ENCODE measurements at regions not wholly inside any gene's neighbourhood (a gene's known extent, or its start where the extent isn't known, plus 50 kb on each side); places are given as distances from the start of the nearest gene placed in this dataset.
"Not testable (repeated sequence)": the region's sequence is repeated elsewhere in the genome, so short reads cannot be mapped to it uniquely, and the experiment has no call there.

DNA sequence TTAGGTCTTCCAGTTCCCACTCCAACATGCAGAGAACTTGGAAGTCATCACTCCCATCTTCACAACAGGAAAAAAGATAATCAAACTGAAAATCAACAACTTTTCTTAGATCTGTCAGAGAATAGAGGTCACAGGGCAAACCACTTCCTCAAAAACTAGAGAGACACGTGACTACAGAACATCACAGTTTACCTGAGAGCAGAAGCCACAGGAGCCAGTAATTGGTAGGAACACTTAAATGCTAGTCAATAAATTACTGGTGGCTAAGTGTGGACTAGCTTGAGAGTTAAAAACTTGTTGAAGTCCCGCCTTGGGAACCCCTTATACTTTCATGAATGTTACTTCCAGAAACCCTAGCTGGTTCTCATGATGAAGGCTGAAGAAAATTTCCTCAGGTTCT lies 81.1 kb downstream of the THSD1 start:
- not testable (repeated sequence) for DNase-seq (ENCODE audit: extremely low read depth, low read depth, low spot score)

DNA sequence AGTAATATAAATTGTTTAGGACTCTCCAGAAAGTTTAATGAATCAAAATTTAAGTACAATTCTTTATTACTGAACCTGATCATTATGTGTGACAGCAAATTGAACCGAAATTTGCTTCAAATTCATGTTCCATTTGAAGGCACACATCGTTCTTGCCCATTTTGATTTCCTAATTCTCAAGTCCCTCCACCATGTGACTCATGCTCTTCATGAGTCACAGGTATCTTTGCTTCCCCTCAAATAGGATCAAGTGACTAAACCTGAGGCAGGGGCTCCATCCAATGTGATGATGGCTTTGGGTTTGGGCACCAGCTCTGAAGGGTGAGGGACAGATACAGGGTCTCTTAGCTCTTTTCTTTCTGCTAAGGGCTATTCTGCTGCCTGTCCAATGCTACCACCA lies 86.1 kb downstream of the THSD1 start:
- no peak for DNase-seq (ENCODE audit: extremely low read depth, low read depth, low spot score)

DNA sequence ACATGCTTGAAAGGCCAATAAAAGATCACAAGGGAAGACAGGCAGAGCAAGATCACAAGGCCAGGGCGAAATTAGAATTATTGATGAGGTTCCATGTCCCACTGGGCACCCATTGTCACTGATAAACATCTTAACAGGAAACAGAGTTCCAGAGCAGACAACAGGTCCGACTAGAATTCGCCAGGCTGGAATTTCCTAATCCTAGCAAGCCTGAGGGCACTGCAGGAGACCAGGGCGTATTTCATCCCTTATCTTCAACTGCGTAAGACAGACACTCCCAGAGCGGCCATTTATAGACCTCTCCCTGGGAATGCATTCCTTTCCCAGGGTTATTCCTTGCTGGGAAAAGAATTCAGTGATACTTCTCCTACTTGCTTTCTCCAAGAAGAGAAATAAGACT lies 96.1 kb downstream of the THSD1 start:
- DNase-seq (ENCODE audit: extremely low read depth, low read depth, low spot score), result not testable (repeated sequence)

DNA sequence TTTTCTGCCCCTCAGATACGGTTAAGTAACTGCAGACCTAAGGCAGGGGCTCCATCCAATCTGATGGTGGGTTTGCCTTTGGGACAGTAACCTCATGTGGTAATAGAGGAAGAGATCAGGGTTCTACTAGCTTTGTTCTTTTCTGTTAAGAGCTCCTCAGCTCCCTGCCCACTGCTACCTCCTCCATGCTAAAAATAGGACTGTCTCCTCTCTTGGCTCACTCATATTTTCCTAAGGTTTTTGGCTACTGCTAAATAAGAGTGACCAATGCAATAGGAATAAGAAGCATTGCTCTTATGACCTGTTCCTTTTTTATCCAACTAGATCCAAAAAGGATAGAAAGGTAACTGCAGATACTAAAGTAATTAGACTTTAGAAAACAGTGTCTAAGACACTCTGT lies 99.6 kb downstream of the THSD1 start:
- not testable (repeated sequence) for DNase-seq (ENCODE audit: extremely low read depth, low read depth, low spot score)

DNA sequence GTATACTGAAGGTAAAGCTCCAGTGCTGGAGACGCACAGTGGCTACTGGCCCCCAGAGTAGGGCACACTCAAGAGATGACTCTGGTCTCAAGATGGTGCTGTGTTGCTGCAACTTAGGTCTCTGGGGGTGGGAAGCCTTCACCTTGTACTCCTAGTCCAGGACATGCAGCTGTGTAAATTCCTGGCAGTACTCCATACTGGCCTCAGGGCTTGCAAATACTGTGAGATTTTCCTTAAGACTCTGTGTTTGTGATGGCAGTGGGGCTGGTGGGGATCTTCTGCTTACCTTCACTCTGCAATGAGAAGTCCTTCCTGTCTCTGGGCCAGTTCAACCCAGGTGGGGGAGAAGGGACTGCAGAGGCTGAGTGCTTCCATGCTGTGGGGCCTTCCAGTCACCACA lies 102.9 kb downstream of the THSD1 start:
- DNase-seq (ENCODE audit: extremely low read depth, low read depth, low spot score), result not testable (repeated sequence)

DNA sequence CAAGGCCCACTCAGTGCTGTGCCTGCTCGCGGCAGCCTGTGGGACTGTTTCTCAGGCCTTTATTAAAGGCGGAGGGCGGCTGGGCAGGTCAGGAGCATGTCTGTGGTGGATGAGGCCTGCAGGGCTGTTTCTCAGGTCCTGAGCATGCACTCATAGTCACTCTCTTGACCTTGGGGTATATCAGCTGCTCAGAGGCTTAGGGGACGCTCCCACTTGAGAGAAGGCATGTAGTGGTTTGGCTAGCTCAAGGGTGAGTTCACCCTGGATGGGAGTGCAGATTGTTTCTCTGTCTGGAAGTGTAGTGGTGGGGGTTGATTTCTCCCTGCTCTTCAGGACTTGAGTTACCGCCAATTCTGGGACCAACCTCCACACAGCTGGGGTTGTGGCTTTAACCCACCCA lies 103.3 kb downstream of the THSD1 start:
- DNase-seq (ENCODE audit: extremely low read depth, low read depth, low spot score), result not testable (repeated sequence)

DNA sequence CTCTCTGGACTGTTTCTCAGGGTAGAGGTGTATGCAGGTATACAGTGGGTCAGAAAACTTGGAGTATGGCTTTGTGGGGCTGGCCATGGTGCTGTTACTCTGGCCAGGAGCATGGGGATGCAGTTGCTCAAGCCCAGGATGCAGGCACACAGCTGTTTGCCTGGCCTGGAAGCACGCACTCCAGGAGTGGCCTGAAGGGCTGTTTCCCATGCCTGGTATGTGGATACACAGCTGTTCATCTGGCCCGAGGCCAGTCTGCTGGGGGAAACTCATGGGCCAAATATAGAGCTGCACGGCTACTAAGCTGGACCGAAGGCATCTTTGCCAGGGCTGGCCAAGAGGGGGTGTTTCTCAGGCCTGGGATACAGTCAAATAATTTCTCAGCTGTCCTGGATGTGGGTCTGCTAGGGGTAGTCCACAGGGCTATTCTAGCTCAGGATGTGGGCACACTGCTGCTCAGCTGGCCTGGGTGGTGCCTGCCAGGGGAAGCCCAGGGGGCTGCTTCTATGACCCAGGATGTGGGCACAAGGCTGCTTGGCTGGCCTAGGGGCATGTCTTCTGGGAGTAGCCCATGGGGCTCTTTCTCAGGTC lies 104.1 kb downstream of the THSD1 start:
- DNase-seq (ENCODE audit: extremely low read depth, low read depth, low spot score), result not testable (repeated sequence)

DNA sequence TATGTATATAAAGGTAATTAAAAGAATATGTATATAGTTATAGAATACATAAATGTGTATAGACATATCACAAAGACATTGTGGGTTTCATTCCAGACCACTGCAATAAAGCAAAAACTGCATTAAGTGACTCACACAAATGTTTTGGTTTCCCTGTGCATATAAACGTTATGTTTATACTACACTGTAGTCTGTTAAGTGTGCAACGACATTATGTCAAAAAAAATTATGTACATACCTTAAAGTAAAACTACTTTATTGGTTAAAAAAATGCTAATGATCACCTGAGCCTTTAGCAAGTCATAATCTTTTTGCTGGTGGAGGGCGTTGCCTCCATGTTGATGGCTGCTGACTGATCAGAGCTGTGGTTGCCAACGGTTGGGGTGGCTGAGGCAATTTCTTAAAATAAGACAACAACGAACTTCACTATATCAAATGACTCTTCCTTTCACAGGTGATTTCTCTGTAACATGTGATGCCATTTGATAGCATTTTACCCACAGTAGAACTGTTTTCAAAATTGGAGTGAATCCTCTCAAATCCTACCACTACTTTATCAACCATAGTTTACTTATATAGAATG lies 107.8 kb downstream of the THSD1 start:
- DNase-seq (ENCODE audit: extremely low read depth, low read depth, low spot score), result not testable (repeated sequence)

DNA sequence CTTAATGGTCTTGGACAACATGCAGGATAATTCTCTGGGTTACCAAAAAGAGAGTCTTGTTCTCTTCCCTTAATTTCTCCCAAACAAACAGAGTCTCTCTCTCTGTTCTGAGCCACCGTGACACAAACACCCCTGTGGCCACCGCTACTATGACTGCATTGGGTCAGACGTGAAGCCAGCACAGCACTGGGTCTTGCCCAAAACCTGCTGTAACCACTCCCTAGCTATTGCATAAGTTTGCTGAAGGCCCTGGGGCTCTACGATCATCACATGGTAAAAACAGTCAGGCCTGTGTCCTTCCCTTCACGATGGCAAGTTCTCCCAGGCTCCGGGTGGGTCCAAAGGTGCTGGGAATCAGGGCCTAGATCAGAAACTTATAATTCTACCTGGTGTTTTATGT lies 117.1 kb downstream of the THSD1 start:
- not testable (repeated sequence) for DNase-seq (ENCODE audit: extremely low read depth, low read depth, low spot score)

DNA sequence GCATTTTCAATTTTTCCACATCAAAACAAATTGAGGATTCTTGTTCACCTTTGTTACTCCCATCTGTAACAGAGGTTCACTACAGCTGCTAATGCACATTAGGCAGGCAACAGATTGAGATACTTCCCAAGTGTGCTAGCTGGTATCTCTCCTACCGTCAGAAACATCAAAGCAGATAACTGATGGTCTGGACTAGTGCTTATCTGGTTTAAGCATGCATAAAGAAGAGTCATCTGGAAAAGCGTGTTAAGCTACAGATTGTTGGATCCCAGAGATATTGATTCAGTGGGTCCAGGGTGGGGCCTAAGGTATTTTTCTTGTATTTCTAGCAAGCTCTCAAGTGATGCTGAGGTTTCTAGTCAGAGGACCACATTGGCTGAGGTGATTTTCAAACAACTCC lies 122.0 kb upstream of the NEK3 start:
- not testable (repeated sequence) for DNase-seq (ENCODE audit: extremely low read depth, low read depth, low spot score)

DNA sequence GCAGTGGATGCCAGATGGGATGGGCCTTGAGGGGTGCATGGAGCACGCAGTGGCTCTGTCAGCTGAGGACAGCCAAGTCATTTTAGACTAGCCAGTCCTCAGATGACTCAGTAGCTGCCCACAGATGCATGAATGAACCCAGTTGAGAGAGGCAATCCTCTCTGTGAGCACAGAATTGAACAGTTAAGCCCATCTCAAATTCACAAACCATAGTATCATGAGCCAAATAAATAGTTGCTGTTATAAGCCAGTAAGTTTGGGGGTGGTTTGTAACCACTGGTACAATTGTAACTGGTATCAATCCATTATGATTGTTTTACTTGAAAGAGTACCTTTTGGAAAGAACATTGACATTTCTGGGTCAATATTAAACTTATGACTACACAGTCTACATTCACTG lies 120.0 kb upstream of the NEK3 start:
- not testable (repeated sequence) for DNase-seq (ENCODE audit: extremely low read depth, low read depth, low spot score)

DNA sequence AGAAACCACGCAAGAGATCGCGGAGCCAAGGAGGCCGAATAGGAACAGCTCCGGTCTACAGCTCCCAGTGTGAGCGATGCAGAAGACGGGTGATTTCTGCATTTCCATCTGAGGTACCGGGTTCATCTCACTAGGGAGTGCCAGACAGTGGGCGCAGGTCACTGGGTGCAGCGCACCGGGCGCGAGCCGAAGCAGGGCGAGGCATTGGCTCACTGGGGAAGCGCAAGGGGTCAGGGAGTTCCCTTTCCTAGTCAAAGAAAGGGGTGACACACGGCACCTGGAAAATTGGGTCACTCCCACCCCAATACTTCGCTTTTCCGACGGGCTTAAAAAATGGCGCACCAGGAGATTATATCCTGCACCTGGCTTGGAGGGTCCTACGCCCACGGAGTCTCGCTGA lies 94.9 kb upstream of the NEK3 start:
- DNase-seq (ENCODE audit: extremely low read depth, low read depth, low spot score), result not testable (repeated sequence)

DNA sequence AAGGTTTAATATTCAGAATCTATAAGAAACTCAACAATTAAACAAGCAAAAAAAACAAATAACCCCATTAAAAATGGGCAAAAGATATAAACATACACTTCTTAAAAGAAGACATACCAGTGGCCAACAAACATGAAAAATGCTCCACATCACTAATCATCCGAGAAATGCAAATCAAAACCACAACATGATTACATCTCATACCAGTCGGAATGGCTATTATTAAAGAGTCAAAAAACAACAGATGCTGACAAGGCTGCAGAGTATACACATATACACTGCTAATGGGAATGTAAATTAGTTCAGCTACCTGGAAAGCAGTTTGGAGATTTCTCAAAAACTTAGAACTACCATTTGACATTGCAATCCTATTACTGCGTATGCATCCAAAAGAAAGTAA lies 81.4 kb upstream of the NEK3 start:
- DNase-seq (ENCODE audit: extremely low read depth, low read depth, low spot score), result not testable (repeated sequence)

DNA sequence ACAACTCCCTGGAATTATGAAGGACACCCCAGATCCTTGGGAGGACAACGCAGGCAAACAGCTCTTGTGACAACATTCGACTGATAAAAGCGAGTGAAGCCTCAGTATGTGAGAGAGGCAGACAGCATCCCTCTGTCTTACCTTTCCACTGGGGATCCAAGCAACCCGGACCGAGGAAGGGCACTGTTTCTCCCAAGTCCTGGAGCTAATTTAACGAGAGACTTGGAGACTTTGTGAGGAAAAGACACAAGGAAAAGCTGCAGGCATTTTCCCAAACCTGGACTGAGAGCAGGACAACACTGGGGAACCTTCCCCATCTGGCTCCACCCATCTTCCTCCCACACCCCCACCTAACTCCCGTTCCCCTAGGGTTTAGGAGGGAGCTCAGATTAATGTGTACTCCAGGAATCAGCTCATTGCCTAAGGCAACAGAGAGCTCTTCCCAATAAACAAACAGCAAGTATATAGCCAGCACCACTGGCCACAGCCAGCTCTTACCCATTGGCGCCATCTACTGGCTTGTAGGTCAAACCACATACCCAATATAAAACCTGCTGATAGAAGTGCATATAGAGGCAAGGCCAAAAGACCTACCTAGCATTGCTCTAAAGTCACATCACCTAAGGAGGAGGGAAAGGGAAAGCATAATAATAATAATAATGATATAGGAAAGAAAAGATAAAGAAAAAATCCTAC lies 76.7 kb upstream of the NEK3 start:
- peak; percentile 23 for DNase-seq (ENCODE audit: extremely low read depth, low read depth, low spot score)

DNA sequence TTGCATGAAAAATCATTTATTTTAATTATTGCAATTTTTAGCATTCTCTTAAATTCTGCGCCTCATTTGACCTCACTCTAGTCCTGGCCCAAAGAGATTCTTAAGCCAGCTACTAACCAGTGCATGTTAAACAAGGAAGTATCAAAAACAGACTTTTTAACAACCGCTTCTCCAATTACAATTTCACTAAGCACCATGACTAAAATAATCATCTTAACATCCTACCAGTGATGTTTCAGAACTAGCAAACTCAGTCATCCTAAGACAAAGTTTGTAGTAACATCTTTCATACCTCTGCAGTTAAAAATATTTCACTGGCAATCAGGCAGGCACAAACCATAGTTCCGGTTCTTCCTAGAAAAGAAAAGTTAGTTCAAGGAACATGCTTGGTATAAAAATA lies 75.5 kb upstream of the NEK3 start:
- not testable (repeated sequence) for DNase-seq (ENCODE audit: extremely low read depth, low read depth, low spot score)

DNA sequence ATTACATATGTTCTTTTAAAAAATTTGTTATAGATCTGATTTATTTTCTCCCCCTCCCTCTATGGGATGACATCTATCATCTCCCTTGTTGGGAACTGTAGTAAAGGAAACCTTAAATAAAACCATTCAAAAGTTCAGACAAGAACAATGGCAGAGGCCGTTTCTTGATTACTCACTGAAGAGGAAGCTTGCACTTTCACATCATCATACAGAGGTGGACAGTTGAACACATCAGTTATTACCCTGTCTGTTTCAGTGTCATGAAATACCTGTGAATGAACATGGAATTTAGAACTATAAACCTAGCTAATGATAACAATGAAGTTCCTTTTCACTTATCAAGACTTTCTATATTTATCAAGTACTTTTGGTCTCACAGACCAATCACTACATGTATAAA lies 63.7 kb upstream of the NEK3 start:
- not testable (repeated sequence) for DNase-seq (ENCODE audit: extremely low read depth, low read depth, low spot score)

DNA sequence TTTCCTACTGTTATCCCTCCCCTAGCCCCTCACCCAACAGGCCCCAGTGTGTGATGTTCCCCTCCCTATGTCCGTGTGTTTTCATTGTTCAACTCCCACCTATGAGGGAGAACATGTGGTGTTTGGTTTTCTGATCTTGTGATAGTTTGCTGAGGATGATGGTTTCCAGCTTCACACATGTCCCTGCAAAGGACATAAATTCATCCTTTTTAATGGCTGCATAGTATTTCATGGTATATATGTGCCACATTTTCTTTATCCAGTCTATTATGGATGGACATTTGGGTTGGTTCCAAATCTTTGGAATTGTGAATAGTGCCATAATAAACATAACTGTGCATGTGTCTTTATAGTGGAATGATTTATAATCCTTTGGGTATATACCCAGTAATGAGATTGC lies 54.5 kb upstream of the NEK3 start:
- DNase-seq (ENCODE audit: extremely low read depth, low read depth, low spot score), result not testable (repeated sequence)

DNA sequence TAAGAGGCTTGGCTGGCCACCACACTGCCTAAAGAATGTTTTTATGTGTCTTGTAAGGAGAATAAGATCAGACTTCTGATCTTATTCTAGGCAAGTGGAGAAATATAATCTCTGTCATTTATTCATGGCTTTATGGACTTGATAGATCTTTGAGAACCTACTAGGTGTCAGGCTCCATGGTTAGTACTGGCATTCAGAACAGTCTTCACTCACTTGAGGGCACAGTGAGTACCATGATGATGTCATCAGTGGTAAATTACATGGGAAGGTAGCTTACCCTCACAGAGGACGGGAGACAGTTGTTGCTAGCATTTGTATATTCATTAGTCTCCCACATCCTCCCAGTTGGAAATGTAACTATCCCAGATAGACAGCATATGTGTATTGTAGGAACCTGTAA lies 53.5 kb upstream of the NEK3 start:
- DNase-seq (ENCODE audit: extremely low read depth, low read depth, low spot score), result not testable (repeated sequence)

DNA sequence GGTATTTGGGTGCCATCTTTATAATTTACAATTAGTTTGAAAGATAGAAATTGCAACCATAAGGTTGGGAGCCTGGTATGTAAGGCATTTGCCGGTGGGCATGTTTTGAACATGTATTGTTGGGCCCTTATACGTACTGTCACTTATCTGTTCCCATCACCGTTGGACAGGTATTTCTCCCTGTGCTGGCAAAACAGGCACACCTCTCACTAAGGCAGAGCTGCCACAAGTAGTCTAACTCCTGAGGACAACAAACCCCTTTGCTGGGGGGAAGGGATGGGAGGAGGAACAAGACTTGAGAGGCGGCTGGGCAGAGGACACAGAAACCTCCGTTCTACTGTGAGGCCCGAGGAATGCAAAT lies 52.0 kb upstream of the NEK3 start:
- not testable (repeated sequence) for DNase-seq (ENCODE audit: extremely low read depth, low read depth, low spot score)

DNA sequence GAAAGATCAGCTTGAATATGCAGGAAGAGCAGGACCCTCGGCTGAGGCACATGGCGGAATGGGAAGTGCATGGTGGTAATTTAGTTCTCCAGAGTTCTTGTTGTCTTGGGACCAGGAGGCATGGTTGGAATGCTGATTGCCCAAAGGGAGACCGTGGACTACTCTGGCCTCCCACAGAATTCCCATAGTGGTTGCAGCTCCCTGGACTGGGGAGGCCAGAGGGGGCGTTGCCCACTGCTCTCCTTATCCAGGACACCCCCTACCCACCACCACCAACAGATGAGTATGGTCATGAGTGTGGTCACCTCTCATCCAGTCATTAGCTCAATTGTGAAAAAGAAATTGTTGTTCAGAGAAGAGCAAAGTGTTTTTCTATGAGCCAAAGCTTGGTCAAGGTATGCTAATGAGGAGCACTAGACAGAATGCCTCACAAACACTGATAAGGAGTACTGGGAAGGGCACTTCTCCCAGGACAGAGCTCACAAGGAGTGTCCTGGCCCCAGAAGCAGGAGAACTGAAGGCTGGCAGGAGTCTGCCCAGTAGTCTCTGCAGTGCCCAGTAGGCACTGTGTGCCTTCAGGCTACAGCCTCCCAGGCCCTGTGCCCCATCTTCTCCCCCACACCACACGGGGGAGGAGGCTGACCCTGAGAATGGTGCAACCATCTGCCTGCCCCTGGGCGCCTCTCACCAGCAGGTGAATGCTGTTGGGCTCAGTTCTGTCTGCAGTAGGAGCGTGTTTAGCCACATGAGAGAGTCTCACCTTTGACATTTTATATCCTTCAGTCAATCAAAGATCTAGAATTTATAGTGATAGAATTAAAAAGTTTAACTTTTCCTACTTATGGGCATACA lies 51.4 kb upstream of the NEK3 start:
- not testable (repeated sequence) for DNase-seq (ENCODE audit: extremely low read depth, low read depth, low spot score)

Data from glomerular endothelial cell (primary cell).